HEK293 (cell line): ENCODE measurements at regions not wholly inside any gene's neighbourhood (a gene's known extent, or its start where the extent isn't known, plus 50 kb on each side); places are given as distances from the start of the nearest gene placed in this dataset.

Experiments
- ATF2 ChIP-seq: fragments of 450-650 bp; formaldehyde crosslinking; IDR thresholded peaks from 2 replicates; pipeline ENCODE4 v1.5.1; 2016; ENCODE audit warnings: missing biosample characterization, missing genetic modification characterization, low read depth
- CTCF ChIP-seq: fragments of 450-650 bp; formaldehyde crosslinking; IDR thresholded peaks from 2 replicates; pipeline ENCODE4 v1.5.1; 2016; ENCODE audit warnings: missing biosample characterization, missing genetic modification characterization
- HOXC10 ChIP-seq: sonication (generic); formaldehyde crosslinking; IDR thresholded peaks from 2 replicates; pipeline ENCODE4 v1.8.1; 2023; ENCODE audit warnings: mild to moderate bottlenecking, missing genetic modification reagents
- KLF10 ChIP-seq: fragments of 450-650 bp; IDR thresholded peaks from 2 replicates; pipeline ENCODE4 v1.5.1; 2018; ENCODE audit warnings: missing biosample characterization, mild to moderate bottlenecking, missing genetic modification characterization
- REST ChIP-seq: fragments of 450-650 bp; formaldehyde crosslinking; IDR thresholded peaks from 2 replicates; pipeline ENCODE4 v1.5.1; 2016; ENCODE audit warnings: missing biosample characterization, missing genetic modification characterization
- SCRT2 ChIP-seq: fragments of 450-650 bp; formaldehyde crosslinking; IDR thresholded peaks from 2 replicates; pipeline ENCODE4 v1.5.1; 2016; ENCODE audit warnings: missing biosample characterization, missing genetic modification characterization
- TSHZ1 ChIP-seq: fragments of 450-650 bp; formaldehyde crosslinking; IDR thresholded peaks from 2 replicates; pipeline ENCODE4 v1.5.1; 2016; ENCODE audit warnings: missing biosample characterization, missing genetic modification characterization, borderline replicate concordance
- ZNF24 ChIP-seq: fragments of 450-650 bp; formaldehyde crosslinking; IDR thresholded peaks from 2 replicates; pipeline ENCODE4 v1.5.1; 2016; ENCODE audit warnings: missing biosample characterization, missing genetic modification characterization
- ZNF324 ChIP-seq: fragments of 450-650 bp; formaldehyde crosslinking; IDR thresholded peaks from 2 replicates; pipeline ENCODE4 v1.5.1; 2016; ENCODE audit warnings: missing biosample characterization, missing genetic modification characterization
- ZNF354C ChIP-seq: fragments of 450-650 bp; formaldehyde crosslinking; IDR thresholded peaks from 2 replicates; pipeline ENCODE4 v1.5.1; 2016; ENCODE audit warnings: missing biosample characterization, missing genetic modification characterization, low read depth, borderline replicate concordance
- ZNF530 ChIP-seq: fragments of 450-650 bp; formaldehyde crosslinking; IDR thresholded peaks from 2 replicates; pipeline ENCODE4 v1.5.1; 2016; ENCODE audit warnings: low read depth, missing biosample characterization, missing genetic modification characterization
- ZNF610 ChIP-seq: fragments of 450-650 bp; formaldehyde crosslinking; IDR thresholded peaks from 2 replicates; pipeline ENCODE4 v1.5.1; 2016; ENCODE audit warnings: missing biosample characterization, missing genetic modification characterization, borderline replicate concordance
- ZSCAN23 ChIP-seq: fragments of 450-650 bp; formaldehyde crosslinking; IDR thresholded peaks from 2 replicates; pipeline ENCODE4 v1.5.1; 2016; ENCODE audit warnings: missing biosample characterization, missing genetic modification characterization

GRCh38 chr17:79385962-79386563 is 224.8 kb downstream of the RBFOX3 start:
- TF ChIP-seq CTCF (tag by site-specific recombination): no peak
- TF ChIP-seq ZNF324 (tag by site-specific recombination): no peak
- no peak for TF ChIP-seq ATF2 (tag by site-specific recombination)
- no peak for TF ChIP-seq ZSCAN23 (tag by site-specific recombination)
- no peak for TF ChIP-seq REST (tag by site-specific recombination)
- no peak for TF ChIP-seq ZNF610 (tag by site-specific recombination)
- TF ChIP-seq ZNF354C (tag by site-specific recombination): no peak
- no peak for TF ChIP-seq ZNF24 (tag by site-specific recombination)
- TF ChIP-seq TSHZ1 (tag by site-specific recombination): no peak
- no peak for TF ChIP-seq HOXC10 (CRISPR knock-in tag)
- no peak for TF ChIP-seq ZNF530
- TF ChIP-seq SCRT2 (tag by site-specific recombination): no peak
- TF ChIP-seq KLF10 (tag by site-specific recombination): no peak
